ENCODE measurements at regions not wholly inside any gene's neighbourhood (a gene's known extent, or its start where the extent isn't known, plus 50 kb on each side); places are given as distances from the start of the nearest gene placed in this dataset.

GRCh38 chr9:117485176-117485575 lies 70.3 kb upstream of the ASTN2 start:
- no peaks in the 10 kb centered on the region for H3K9me3 ChIP-seq
- Mint-ChIP-seq H3K27ac (ENCODE audit: unreplicated experiment) (no peak overlapping the region), H3K27me3 (ENCODE audit: insufficient read depth, unreplicated experiment) (peaks cover 8% of the 10 kb centered on the region), H3K36me3 (ENCODE audit: insufficient read depth, unreplicated experiment) (no peaks in the 10 kb centered on the region), H3K4me1 (ENCODE audit: low read depth, unreplicated experiment) (peaks cover 10% of the 10 kb centered on the region), H3K9me3 (ENCODE audit: unreplicated experiment) (no peaks in the 10 kb centered on the region), H3K4me3 (ENCODE audit: unreplicated experiment) (no peak overlapping the region)
- H3K4me3 ChIP-seq (ENCODE audit: low read depth, low read length): no peak overlapping the region
- peaks cover 4% of the 10 kb centered on the region; the same call in 1 of the 2 replicates for H3K4me1 ChIP-seq
- no TSS peak for BruUV-seq (replicated peaks)
- POLR2A ChIA-PET: no interaction called here
- H3K36me3 ChIP-seq (ENCODE audit: control insufficient read depth, insufficient read depth, low read length): no peaks in the 10 kb centered on the region
- no peak for DNase-seq
- intact Hi-C loops (cut with micrococcal nuclease; ENCODE audit: unreplicated experiment): no loop called here
- TF ChIP-seq CTCF (IDR thresholded peaks at IDR 0.05; ENCODE audit: insufficient read depth in 1 of 2, low read depth in 1 of 2, low read length in 1 of 2, severe bottlenecking in 1 of 2, unreplicated experiment in 1 of 2): no peak
- no peaks in the 10 kb centered on the region for H3K27me3 ChIP-seq (replicated peaks; ENCODE audit: control insufficient read depth, insufficient read depth, low read length)
- CTCF ChIA-PET: no interaction called here

- no peaks in the 10 kb centered on the region for H3K9me3 ChIP-seq
- CTCF ChIA-PET: no interaction called here
- H3K36me3 ChIP-seq (ENCODE audit: control insufficient read depth, insufficient read depth, low read length): no peaks in the 10 kb centered on the region
- no peak for TF ChIP-seq CTCF (IDR thresholded peaks at IDR 0.05; ENCODE audit: insufficient read depth in 1 of 2, low read depth in 1 of 2, low read length in 1 of 2, severe bottlenecking in 1 of 2, unreplicated experiment in 1 of 2)
- no peak overlapping the region for H3K4me3 Mint-ChIP-seq (ENCODE audit: unreplicated experiment)
- H3K27me3 ChIP-seq (replicated peaks; ENCODE audit: control insufficient read depth, insufficient read depth, low read length): no peaks in the 10 kb centered on the region
- intact Hi-C loops (cut with micrococcal nuclease; ENCODE audit: unreplicated experiment): no loop called here
- H3K4me1 Mint-ChIP-seq (ENCODE audit: low read depth, unreplicated experiment): no peaks in the 10 kb centered on the region
- H3K27ac Mint-ChIP-seq (ENCODE audit: unreplicated experiment): no peak overlapping the region
- DNase-seq: no peak
- peaks cover 8% of the 10 kb centered on the region for H3K27me3 Mint-ChIP-seq (ENCODE audit: insufficient read depth, unreplicated experiment)
- H3K4me3 ChIP-seq (ENCODE audit: low read depth, low read length): no peak overlapping the region
- POLR2A ChIA-PET: no interaction called here
- H3K9me3 Mint-ChIP-seq (ENCODE audit: unreplicated experiment): no peaks in the 10 kb centered on the region
- H3K36me3 Mint-ChIP-seq (ENCODE audit: insufficient read depth, unreplicated experiment): no peaks in the 10 kb centered on the region
- H3K4me1 ChIP-seq: no peaks in the 10 kb centered on the region
- BruUV-seq (replicated peaks): no TSS peak
Measured at GRCh38 chr9:117480729-117481128, 65.9 kb upstream of the ASTN2 start.

- Mint-ChIP-seq H3K27me3 (ENCODE audit: insufficient read depth, unreplicated experiment) (peaks cover 6% of the 10 kb centered on the region), H3K4me3 (ENCODE audit: unreplicated experiment) (no peak overlapping the region), H3K36me3 (ENCODE audit: insufficient read depth, unreplicated experiment) (no peaks in the 10 kb centered on the region), H3K9me3 (ENCODE audit: unreplicated experiment) (no peaks in the 10 kb centered on the region), H3K27ac (ENCODE audit: unreplicated experiment) (no peak overlapping the region), H3K4me1 (ENCODE audit: low read depth, unreplicated experiment) (no peaks in the 10 kb centered on the region)
- POLR2A ChIA-PET: no interaction called here
- Histone ChIP-seq H3K4me1 (no peaks in the 10 kb centered on the region), H3K27me3 (replicated peaks; ENCODE audit: control insufficient read depth, insufficient read depth, low read length) (no peaks in the 10 kb centered on the region), H3K4me3 (ENCODE audit: low read depth, low read length) (no peak overlapping the region), H3K9me3 (no peaks in the 10 kb centered on the region), H3K36me3 (ENCODE audit: control insufficient read depth, insufficient read depth, low read length) (no peaks in the 10 kb centered on the region)
- TF ChIP-seq CTCF (IDR thresholded peaks at IDR 0.05; ENCODE audit: insufficient read depth in 1 of 2, low read depth in 1 of 2, low read length in 1 of 2, severe bottlenecking in 1 of 2, unreplicated experiment in 1 of 2): no peak
- CTCF ChIA-PET: no interaction called here
- intact Hi-C loops (cut with micrococcal nuclease; ENCODE audit: unreplicated experiment): no loop called here
- DNase-seq: no peak
- no TSS peak for BruUV-seq (replicated peaks)
Measured at GRCh38 chr9:117480253-117480652, 65.4 kb upstream of the ASTN2 start.

Measured in Caco-2 (cell line).